HCT116 (cell line): ENCODE measurements at regions not wholly inside any gene's neighbourhood (a gene's known extent, or its start where the extent isn't known, plus 50 kb on each side); places are given as distances from the start of the nearest gene placed in this dataset.

Source experiments
- ATAC-seq: fragments of 200-7000 bp; cut with Tn5 transposase; 2 replicates; pipeline ENCODE4 v1.9.1; 2020; ENCODE audit warnings: mild to moderate bottlenecking, moderate library complexity
- BruUV-seq: library from RNA; stranded (reverse); fragments of 400-500 nt; replicated peaks from 2 replicates; lab custom pipeline; 2021; lab: Mats Ljungman, UMichigan
- CTCF ChIA-PET: fragments of 300-600 bp; sonication (Branson Sonifier 250); formaldehyde crosslinking; loops from one replicate; lab custom pipeline; 2021; ENCODE audit warnings: antibody characterized with exemption; lab: Charles Lee
- POLR2A ChIA-PET: fragments of 300-600, 350-600 bp; sonication (Branson Sonifier 250); formaldehyde crosslinking; loops from one replicate; lab custom pipeline; 2021; ENCODE audit warnings: antibody characterized with exemption; lab: Charles Lee
- RAD21 ChIA-PET, 2 experiments: fragments of 300-600 bp; sonication (Branson Sonifier 250); formaldehyde crosslinking; loops; one replicate each; lab custom pipeline; 2023; ENCODE audit warnings: low total read pairs in 2 of 2; ENCODE audit not compliant: uncharacterized antibody in 2 of 2, unreplicated experiment in 2 of 2, low non-redundant PET in 1 of 2; lab: Charles Lee
- DNase-seq: peaks from one replicate; pipeline ENCODE4 v3.0.0-alpha.2; 2010; ENCODE audit warnings: low read depth, low spot score
- H2AFZ ChIP-seq: fragments of 200-600 bp; shearing (Covaris generic), sonication (generic); 2 replicates; pipeline ENCODE4 v1.6.1; 2017; ENCODE audit warnings: low read depth, mixed run types, mixed read lengths, antibody characterized with exemption, low read length; ENCODE audit not compliant: poor library complexity, severe bottlenecking
- H3K27ac ChIP-seq: 2 replicates; pipeline ENCODE4 v1.5.1; 2012; ENCODE audit warnings: low read depth, low read length
- H3K27me3 ChIP-seq: fragments of 200-600 bp; sonication (generic); 2 replicates; pipeline ENCODE4 v1.6.1; 2016; ENCODE audit warnings: mixed run types, low read length, mixed read lengths; ENCODE audit not compliant: insufficient read depth
- H3K36me3 ChIP-seq, 2 experiments: fragments of 200-500 bp in 1 of 2; fragments of 200-600 bp in 1 of 2; sonication (Bioruptor generic) in 1 of 2; sonication (generic) in 1 of 2; 2 replicates each; pipeline versions ENCODE4 v1.5.1 to v1.6.1; 2014 to 2016; ENCODE audit warnings: low read length in 2 of 2, inconsistent platforms in 1 of 2, mixed read lengths in 1 of 2, mixed run types in 1 of 2; ENCODE audit not compliant: insufficient read depth in 2 of 2, control insufficient read depth in 1 of 2
- H3K4me1 ChIP-seq, 2 experiments: fragments of 200-600 bp in 1 of 2; sonication (generic) in 1 of 2; 2 replicates each; pipeline versions ENCODE4 v1.5.1 to v1.6.1; 2012 to 2017; ENCODE audit warnings: low read length in 2 of 2, inconsistent platforms in 1 of 2, mild to moderate bottlenecking in 1 of 2, mixed read lengths in 1 of 2, mixed run types in 1 of 2, moderate library complexity in 1 of 2; ENCODE audit not compliant: insufficient read depth in 2 of 2, control insufficient read depth in 1 of 2
- H3K4me2 ChIP-seq: fragments of 200-600 bp; sonication (generic); 2 replicates; pipeline ENCODE4 v1.6.1; 2017; ENCODE audit warnings: mixed run types, low read length, mixed read lengths
- H3K4me3 ChIP-seq, 2 experiments: fragments of 200-600 bp in 1 of 2; sonication (generic) in 1 of 2; replicated peaks in 1 of 2; 2 replicates each; pipeline ENCODE4 v1.5.1; 2011 to 2016; ENCODE audit warnings: low read length in 2 of 2, control low read depth in 1 of 2, low read depth in 1 of 2, mild to moderate bottlenecking in 1 of 2, mixed read lengths in 1 of 2, mixed run types in 1 of 2
- H3K79me2 ChIP-seq: fragments of 200-600 bp; sonication (generic); 2 replicates; pipeline ENCODE4 v1.6.1; 2017; ENCODE audit warnings: mild to moderate bottlenecking, mixed run types, low read length, moderate library complexity, mixed read lengths; ENCODE audit not compliant: insufficient read depth
- H3K9ac ChIP-seq: fragments of 200-600 bp; sonication (generic); 2 replicates; pipeline ENCODE4 v1.6.1; 2016; ENCODE audit warnings: low read length, mixed read lengths
- H3K9me2 ChIP-seq: fragments of 200-600 bp; sonication (generic), shearing (Covaris generic); 2 replicates; pipeline ENCODE4 v1.6.1; 2017; ENCODE audit warnings: mixed run types, mild to moderate bottlenecking, moderate library complexity; ENCODE audit not compliant: insufficient read depth
- H3K9me3 ChIP-seq, 2 experiments: fragments of 200-500 bp in 1 of 2; fragments of 200-600 bp in 1 of 2; sonication (Bioruptor generic) in 1 of 2; sonication (generic) in 1 of 2; 2 replicates each; pipeline ENCODE4 v1.6.1; 2014 to 2017; ENCODE audit warnings: low read length in 2 of 2, mixed read lengths in 2 of 2, inconsistent platforms in 1 of 2, low read depth in 1 of 2, mild to moderate bottlenecking in 1 of 2, mixed run types in 1 of 2, moderate library complexity in 1 of 2; ENCODE audit not compliant: control insufficient read depth in 1 of 2, insufficient read depth in 1 of 2
- H4K20me1 ChIP-seq: fragments of 200-600 bp; sonication (generic), shearing (Covaris generic); 2 replicates; pipeline ENCODE4 v1.6.1; 2017; ENCODE audit warnings: mixed run types, mild to moderate bottlenecking, moderate library complexity; ENCODE audit not compliant: insufficient read depth
- ATF3 ChIP-seq: IDR thresholded peaks from 2 replicates; pipeline ENCODE4 v1.6.1; 2012
- CBX3 ChIP-seq: IDR thresholded peaks from 2 replicates; pipeline ENCODE4 v1.6.1; 2012; ENCODE audit warnings: low read depth
- CEBPB ChIP-seq: IDR thresholded peaks from 2 replicates; pipeline ENCODE4 v1.6.1; 2012; ENCODE audit warnings: low read depth
- ELF1 ChIP-seq: IDR thresholded peaks from 2 replicates; pipeline ENCODE4 v1.6.1; 2012; ENCODE audit warnings: low read depth, borderline replicate concordance
- EZH2 ChIP-seq: fragments of 200-600 bp; sonication (generic); IDR thresholded peaks from 2 replicates; pipeline ENCODE4 v1.6.1; 2017; ENCODE audit warnings: antibody characterized with exemption, mixed run types
- FOSL1 ChIP-seq: IDR thresholded peaks from 2 replicates; pipeline ENCODE4 v1.6.1; 2012; ENCODE audit warnings: low read depth
- JUND ChIP-seq: IDR thresholded peaks from 2 replicates; pipeline ENCODE4 v1.6.1; 2012
- MAX ChIP-seq: IDR thresholded peaks from 2 replicates; pipeline ENCODE4 v1.6.1; 2012
- POLR2A ChIP-seq: IDR thresholded peaks from 2 replicates; pipeline ENCODE4 v1.7.0; 2011; ENCODE audit warnings: borderline replicate concordance; ENCODE audit not compliant: insufficient read depth, insufficient read length; ENCODE audit errors: extremely low read depth
- RAD21 ChIP-seq: IDR thresholded peaks from 2 replicates; pipeline ENCODE4 v1.6.1; 2012; ENCODE audit warnings: low read depth, mild to moderate bottlenecking
- SIN3A ChIP-seq: IDR thresholded peaks from 2 replicates; pipeline ENCODE4 v1.6.1; 2012; ENCODE audit warnings: low read depth
- TCF7L2 ChIP-seq: IDR thresholded peaks from 2 replicates; pipeline ENCODE4 v1.7.0; 2011; ENCODE audit warnings: borderline replicate concordance, inconsistent platforms; ENCODE audit not compliant: insufficient read depth, insufficient read length; ENCODE audit errors: extremely low read depth
- YY1 ChIP-seq: IDR thresholded peaks from 2 replicates; pipeline ENCODE4 v1.6.1; 2011; ENCODE audit warnings: low read length, low read depth, moderate library complexity, mild to moderate bottlenecking; ENCODE audit not compliant: insufficient replicate concordance; ENCODE audit errors: extremely low read depth
- ZFX ChIP-seq: fragments of 450-650 bp; IDR thresholded peaks from 2 replicates; pipeline ENCODE4 v1.6.1; 2017
- ZNF274 ChIP-seq: fragments of 200-500 bp; sonication (Bioruptor generic); IDR thresholded peaks from 2 replicates; pipeline ENCODE4 v1.6.1; 2014; ENCODE audit warnings: mild to moderate bottlenecking, low read depth, low read length, inconsistent platforms
- intact Hi-C: fragments of 100-400 bp; cut with micrococcal nuclease; formaldehyde crosslinking; loops from 2 replicates; pipeline ENCODE4 v1.10.0; 2022

GRCh38 chr11:96827164-96827563 lies 437.4 kb downstream of the JRKL start:
- intact Hi-C loops = loop anchor here (5.0 kb wide), 1 partner anchor 1735 kb away; no protein-coding TSS in a partner anchor
- no peak overlapping the region for H3K9ac ChIP-seq
- no peak overlapping the region for H3K27ac ChIP-seq
- TF ChIP-seq RAD21 = no peak
- TF ChIP-seq ATF3 = no peak
- TF ChIP-seq ZFX = no peak
- no peak for TF ChIP-seq POLR2A
- TF ChIP-seq EZH2 = no peak
- TF ChIP-seq CEBPB = no peak
- TF ChIP-seq ZNF274 = no peak
- TF ChIP-seq YY1 = no peak
- no peak for TF ChIP-seq ELF1
- TF ChIP-seq CBX3 = no peak
- no peak for TF ChIP-seq SIN3A
- TF ChIP-seq, all 23 proteins: peak for 0
- no peak overlapping the region for H3K4me3 ChIP-seq
- H4K20me1 ChIP-seq = no peaks in the 10 kb centered on the region
- no peak for ATAC-seq
- CTCF ChIA-PET = no interaction called here
- DNase-seq = no peak
- no peaks in the 10 kb centered on the region for H3K9me2 ChIP-seq
- no peaks in the 10 kb centered on the region for H3K27me3 ChIP-seq
- RAD21 ChIA-PET = no interaction called here
- peaks cover 0 to 7% of the 10 kb centered on the region in 2 experiments; a peak in 2 of 4 replicates for H3K9me3 ChIP-seq
- no peak overlapping the region for H2AFZ ChIP-seq
- no peaks in the 10 kb centered on the region for H3K36me3 ChIP-seq
- POLR2A ChIA-PET = no interaction called here
- no peaks in the 10 kb centered on the region for H3K79me2 ChIP-seq
- no TSS peak for BruUV-seq
- H3K4me2 ChIP-seq = no peak overlapping the region
- H3K4me1 ChIP-seq = no peaks in the 10 kb centered on the region

GRCh38 chr11:96841792-96842191 lies 452.0 kb downstream of the JRKL start:
- no peak overlapping the region for H3K4me2 ChIP-seq
- DNase-seq (no peak), ATAC-seq (no peak)
- no peaks in the 10 kb centered on the region for H3K9me2 ChIP-seq
- intact Hi-C loops = no loop called here
- H3K79me2 ChIP-seq = no peaks in the 10 kb centered on the region
- H3K4me3 ChIP-seq = no peak overlapping the region
- no peak overlapping the region for H2AFZ ChIP-seq
- H3K9ac ChIP-seq = no peak overlapping the region
- H3K9me3 ChIP-seq = peaks cover 4 to 8% of the 10 kb centered on the region in 2 experiments; a peak in 3 of 4 replicates
- H3K27ac ChIP-seq = no peak overlapping the region
- ChIA-PET RAD21 (no interaction called here), POLR2A (no interaction called here), CTCF (no interaction called here)
- BruUV-seq = no TSS peak
- no peaks in the 10 kb centered on the region for H4K20me1 ChIP-seq
- no peaks in the 10 kb centered on the region for H3K36me3 ChIP-seq
- no peaks in the 10 kb centered on the region for H3K27me3 ChIP-seq
- H3K4me1 ChIP-seq = no peaks in the 10 kb centered on the region
- TF ChIP-seq SIN3A (no peak), CEBPB (no peak), MAX (no peak), JUND (no peak), POLR2A (no peak), ZFX (no peak), ZNF274 (no peak), TCF7L2 (no peak), FOSL1 (no peak), YY1 (no peak)
- TF ChIP-seq, all 23 proteins: peak for 0
